ENCODE measurements at regions not wholly inside any gene's neighbourhood (a gene's known extent, or its start where the extent isn't known, plus 50 kb on each side); places are given as distances from the start of the nearest gene placed in this dataset.

GRCh38 chr4:171715973-171716372 is 97.2 kb upstream of the GALNTL6 start:
- Histone ChIP-seq H3K36me3 (replicated peaks in 1 of 2; ENCODE audit: control extremely low read depth in 1 of 2, control insufficient read depth in 1 of 2, extremely low read depth in 1 of 2, insufficient read depth in 2 of 2, low read length in 1 of 2) (no peaks in the 10 kb centered on the region), H3K27ac (ENCODE audit: low read length in 2 of 2) (no peak overlapping the region), H3K79me2 (ENCODE audit: control insufficient read depth, insufficient read depth, low read length) (no peaks in the 10 kb centered on the region), H3K4me1 (ENCODE audit: control insufficient read depth in 2 of 2, insufficient read depth in 2 of 2, low read length in 2 of 2) (no peaks in the 10 kb centered on the region), H3K4me3 (ENCODE audit: control extremely low read depth in 1 of 5, extremely low read depth in 1 of 5, insufficient read depth in 1 of 5, low read depth in 2 of 5, low read length in 4 of 5) (no peak overlapping the region), H2AFZ (ENCODE audit: insufficient read depth, low read depth, low read length, poor library complexity, severe bottlenecking) (no peak overlapping the region), H3K27me3 (replicated peaks in 1 of 4; ENCODE audit: control extremely low read depth in 1 of 4, control insufficient read depth in 3 of 4, insufficient read depth in 4 of 4, low read length in 3 of 4) (no peaks in the 10 kb centered on the region), H3K9me3 (ENCODE audit: control extremely low read depth in 1 of 3, control insufficient read depth in 2 of 3, insufficient read depth in 1 of 3, low read length in 2 of 3) (peaks cover 0 to 18% (median 7%) of the 10 kb centered on the region in 3 donors), H4K20me1 (ENCODE audit: control insufficient read depth, insufficient read depth, low read length, poor library complexity, severe bottlenecking) (no peaks in the 10 kb centered on the region), H3K9ac (ENCODE audit: low read length) (no peak overlapping the region), H3K4me2 (replicated peaks; ENCODE audit: low read depth, low read length, poor library complexity, severe bottlenecking) (no peak overlapping the region)
- 86% methylated on average over 1 of the region's 1 CpG for WGBS (ENCODE audit: insufficient coverage)
- Mint-ChIP-seq H3K27ac (no peak overlapping the region), H3K4me1 (no peaks in the 10 kb centered on the region), H3K9me3 (ENCODE audit: insufficient read depth) (peaks cover 2% of the 10 kb centered on the region), H3K27me3 (no peaks in the 10 kb centered on the region), H3K4me3 (no peak overlapping the region)
- ATAC-seq (ENCODE audit: low read depth) (no peak), DNase-seq (no peak)
- ChIA-PET POLR2A (no interaction called here), CTCF (no interaction called here)
- intact Hi-C loops (cut with micrococcal nuclease): no loop called here
- TF ChIP-seq EZH2 (IDR thresholded peaks at IDR 0.05; ENCODE audit: borderline replicate concordance, insufficient read depth, low read depth, low read length, poor library complexity, severe bottlenecking): no peak
- TF ChIP-seq CTCF (IDR thresholded peaks at IDR 0.05): no peak

- Histone ChIP-seq H3K27me3 (replicated peaks in 1 of 4; ENCODE audit: control extremely low read depth in 1 of 4, control insufficient read depth in 3 of 4, insufficient read depth in 4 of 4, low read length in 3 of 4) (no peaks in the 10 kb centered on the region), H3K9me3 (ENCODE audit: control extremely low read depth in 1 of 3, control insufficient read depth in 2 of 3, insufficient read depth in 1 of 3, low read length in 2 of 3) (peaks cover 0 to 18% (median 7%) of the 10 kb centered on the region in 3 donors), H4K20me1 (ENCODE audit: control insufficient read depth, insufficient read depth, low read length, poor library complexity, severe bottlenecking) (no peaks in the 10 kb centered on the region), H3K9ac (ENCODE audit: low read length) (no peak overlapping the region), H3K79me2 (ENCODE audit: control insufficient read depth, insufficient read depth, low read length) (no peaks in the 10 kb centered on the region), H3K4me2 (replicated peaks; ENCODE audit: low read depth, low read length, poor library complexity, severe bottlenecking) (no peak overlapping the region), H3K4me3 (ENCODE audit: control extremely low read depth in 1 of 5, extremely low read depth in 1 of 5, insufficient read depth in 1 of 5, low read depth in 2 of 5, low read length in 4 of 5) (no peak overlapping the region), H2AFZ (ENCODE audit: insufficient read depth, low read depth, low read length, poor library complexity, severe bottlenecking) (no peak overlapping the region), H3K36me3 (replicated peaks in 1 of 2; ENCODE audit: control extremely low read depth in 1 of 2, control insufficient read depth in 1 of 2, extremely low read depth in 1 of 2, insufficient read depth in 2 of 2, low read length in 1 of 2) (no peaks in the 10 kb centered on the region), H3K4me1 (ENCODE audit: control insufficient read depth in 2 of 2, insufficient read depth in 2 of 2, low read length in 2 of 2) (no peaks in the 10 kb centered on the region), H3K27ac (ENCODE audit: low read length in 2 of 2) (no peak overlapping the region)
- Mint-ChIP-seq H3K27ac (no peak overlapping the region), H3K4me1 (no peaks in the 10 kb centered on the region), H3K9me3 (ENCODE audit: insufficient read depth) (no peaks in the 10 kb centered on the region), H3K27me3 (no peaks in the 10 kb centered on the region), H3K4me3 (no peak overlapping the region)
- intact Hi-C loops (cut with micrococcal nuclease): no loop called here
- DNase-seq (peak; percentile 4), ATAC-seq (ENCODE audit: low read depth) (no peak)
- WGBS (ENCODE audit: insufficient coverage): 87% methylated on average over 5 of the region's 5 CpGs
- CTCF ChIA-PET: no interaction called here
- POLR2A ChIA-PET: no interaction called here
- TF ChIP-seq EZH2 (IDR thresholded peaks at IDR 0.05; ENCODE audit: borderline replicate concordance, insufficient read depth, low read depth, low read length, poor library complexity, severe bottlenecking) (no peak), CTCF (IDR thresholded peaks at IDR 0.05) (no peak)
These were observed 98.3 kb upstream of the GALNTL6 start for GRCh38 chr4:171714791-171715454.
